HEK293 (cell line): ENCODE measurements at regions not wholly inside any gene's neighbourhood (a gene's known extent, or its start where the extent isn't known, plus 50 kb on each side); places are given as distances from the start of the nearest gene placed in this dataset.

Source experiments
- HOXA7 ChIP-seq: sonication (generic); formaldehyde crosslinking; IDR thresholded peaks from 2 replicates; pipeline ENCODE4 v1.8.1; 2022; ENCODE audit warnings: missing genetic modification reagents, borderline replicate concordance
- HOXD13 ChIP-seq: sonication (generic); formaldehyde crosslinking; IDR thresholded peaks from 2 replicates; pipeline ENCODE4 v1.8.0; 2022; ENCODE audit warnings: missing genetic modification reagents, borderline replicate concordance
- KLF17 ChIP-seq: fragments of 450-650 bp; formaldehyde crosslinking; IDR thresholded peaks from 2 replicates; pipeline ENCODE4 v1.5.1; 2016; ENCODE audit warnings: missing biosample characterization, missing genetic modification characterization
- OVOL3 ChIP-seq: fragments of 450-650 bp; formaldehyde crosslinking; IDR thresholded peaks from 2 replicates; pipeline ENCODE4 v1.5.1; 2016; ENCODE audit warnings: missing biosample characterization, missing genetic modification characterization
- SETDB1 ChIP-seq: IDR thresholded peaks from one replicate; pipeline ENCODE4 v1.6.1; 2017; ENCODE audit warnings: mild to moderate bottlenecking, low read length, moderate library complexity, mixed read lengths; ENCODE audit not compliant: insufficient read length
- SP2 ChIP-seq: fragments of 450-650 bp; formaldehyde crosslinking; IDR thresholded peaks from 2 replicates; pipeline ENCODE4 v1.5.1; 2016; ENCODE audit warnings: missing biosample characterization, missing genetic modification characterization
- TSHZ1 ChIP-seq: fragments of 450-650 bp; formaldehyde crosslinking; IDR thresholded peaks from 2 replicates; pipeline ENCODE4 v1.5.1; 2016; ENCODE audit warnings: missing biosample characterization, missing genetic modification characterization, borderline replicate concordance
- ZBTB1 ChIP-seq: fragments of 450-650 bp; formaldehyde crosslinking; IDR thresholded peaks from 2 replicates; pipeline ENCODE4 v1.5.1; 2016; ENCODE audit warnings: missing biosample characterization, missing genetic modification characterization
- ZEB2 ChIP-seq: fragments of 450-650 bp; formaldehyde crosslinking; IDR thresholded peaks from 2 replicates; pipeline ENCODE4 v1.5.1; 2016; ENCODE audit warnings: missing biosample characterization, missing genetic modification characterization
- ZNF10 ChIP-seq: fragments of 450-650 bp; formaldehyde crosslinking; IDR thresholded peaks from 2 replicates; pipeline ENCODE4 v1.5.1; 2017; ENCODE audit warnings: missing biosample characterization, missing genetic modification characterization
- ZNF132 ChIP-seq: fragments of 450-650 bp; formaldehyde crosslinking; IDR thresholded peaks from 2 replicates; pipeline ENCODE4 v1.5.1; 2017; ENCODE audit warnings: missing biosample characterization, missing genetic modification characterization, borderline replicate concordance
- ZNF133 ChIP-seq: fragments of 450-650 bp; formaldehyde crosslinking; IDR thresholded peaks from 2 replicates; pipeline ENCODE4 v1.5.1; 2016; ENCODE audit warnings: missing biosample characterization, missing genetic modification characterization
- ZNF140 ChIP-seq: fragments of 450-650 bp; formaldehyde crosslinking; IDR thresholded peaks from 2 replicates; pipeline ENCODE4 v1.5.1; 2016; ENCODE audit warnings: missing biosample characterization, missing genetic modification characterization
- ZNF146 ChIP-seq: fragments of 450-650 bp; formaldehyde crosslinking; IDR thresholded peaks from 2 replicates; pipeline ENCODE4 v1.5.1; 2016; ENCODE audit warnings: missing biosample characterization, missing genetic modification characterization
- ZNF157 ChIP-seq: fragments of 450-650 bp; formaldehyde crosslinking; IDR thresholded peaks from 2 replicates; pipeline ENCODE4 v1.5.1; 2016; ENCODE audit warnings: missing biosample characterization, missing genetic modification characterization
- ZNF18 ChIP-seq: fragments of 450-650 bp; formaldehyde crosslinking; IDR thresholded peaks from 2 replicates; pipeline ENCODE4 v1.5.1; 2016; ENCODE audit warnings: missing biosample characterization, missing genetic modification characterization
- ZNF211 ChIP-seq: fragments of 450-650 bp; formaldehyde crosslinking; IDR thresholded peaks from 2 replicates; pipeline ENCODE4 v1.5.1; 2016; ENCODE audit warnings: low read depth, missing biosample characterization, missing genetic modification characterization
- ZNF223 ChIP-seq: fragments of 450-650 bp; formaldehyde crosslinking; IDR thresholded peaks from 2 replicates; pipeline ENCODE4 v1.5.1; 2016; ENCODE audit warnings: missing biosample characterization, missing genetic modification characterization
- ZNF324 ChIP-seq: fragments of 450-650 bp; formaldehyde crosslinking; IDR thresholded peaks from 2 replicates; pipeline ENCODE4 v1.5.1; 2016; ENCODE audit warnings: missing biosample characterization, missing genetic modification characterization
- ZNF350 ChIP-seq: fragments of 450-650 bp; formaldehyde crosslinking; IDR thresholded peaks from 2 replicates; pipeline ENCODE4 v1.5.0; 2017; ENCODE audit warnings: missing biosample characterization, mild to moderate bottlenecking, missing genetic modification characterization
- ZNF433 ChIP-seq: fragments of 450-650 bp; formaldehyde crosslinking; IDR thresholded peaks from 2 replicates; pipeline ENCODE4 v1.5.1; 2016; ENCODE audit warnings: missing biosample characterization, missing genetic modification characterization, low read depth
- ZNF513 ChIP-seq: fragments of 450-650 bp; IDR thresholded peaks from 2 replicates; pipeline ENCODE4 v1.5.1; 2018; ENCODE audit warnings: missing biosample characterization, missing genetic modification characterization
- ZNF544 ChIP-seq: fragments of 450-650 bp; formaldehyde crosslinking; IDR thresholded peaks from 2 replicates; pipeline ENCODE4 v1.5.0; 2017; ENCODE audit warnings: missing biosample characterization, missing genetic modification characterization
- ZNF549 ChIP-seq: fragments of 450-650 bp; IDR thresholded peaks from 2 replicates; pipeline ENCODE4 v1.5.1; 2018; ENCODE audit warnings: missing biosample characterization, missing genetic modification characterization, mild to moderate bottlenecking, inconsistent platforms, moderate library complexity
- ZNF555 ChIP-seq: fragments of 450-650 bp; formaldehyde crosslinking; conservative IDR thresholded peaks from 2 replicates; pipeline ENCODE4 v1.5.1; 2017; ENCODE audit warnings: missing biosample characterization, mild to moderate bottlenecking, missing genetic modification characterization, inconsistent platforms
- ZNF571 ChIP-seq: fragments of 450-650 bp; formaldehyde crosslinking; IDR thresholded peaks from 2 replicates; pipeline ENCODE4 v1.5.0; 2017; ENCODE audit warnings: missing biosample characterization, missing genetic modification characterization
- ZNF621 ChIP-seq: fragments of 450-650 bp; formaldehyde crosslinking; IDR thresholded peaks from 2 replicates; pipeline ENCODE4 v1.5.1; 2017; ENCODE audit warnings: missing biosample characterization, missing genetic modification characterization
- ZNF645 ChIP-seq: fragments of 450-650 bp; formaldehyde crosslinking; IDR thresholded peaks from 2 replicates; pipeline ENCODE4; 2016; ENCODE audit warnings: missing biosample characterization, missing genetic modification characterization
- ZNF654 ChIP-seq: fragments of 450-650 bp; formaldehyde crosslinking; IDR thresholded peaks from 2 replicates; pipeline ENCODE4 v1.5.1; 2016; ENCODE audit warnings: low read depth, missing biosample characterization, missing genetic modification characterization
- ZNF830 ChIP-seq: fragments of 450-650 bp; IDR thresholded peaks from 2 replicates; pipeline ENCODE4 v1.5.0; 2018; ENCODE audit warnings: missing biosample characterization, missing genetic modification characterization, low read depth, mild to moderate bottlenecking, moderate library complexity
- ZSCAN18 ChIP-seq: fragments of 450-650 bp; formaldehyde crosslinking; IDR thresholded peaks from 2 replicates; pipeline ENCODE4 v1.5.1; 2016; ENCODE audit warnings: missing biosample characterization, missing genetic modification characterization

GRCh38 chr1:168801032-168801745, 72.2 kb upstream of the DPT start (continued):
- TF ChIP-seq ZNF324 (tag by site-specific recombination) (0 out of 2 replicates have a peak, but pooled peaks have one; percentile 34), ZNF10 (tag by site-specific recombination) (peak; percentile 19; the same call in 1 of the 2 replicates), ZSCAN18 (tag by site-specific recombination) (no peak), ZNF133 (no peak), ZBTB1 (tag by site-specific recombination) (no peak), ZNF146 (tag by site-specific recombination) (peak; percentile 48; the same call in 1 of the 2 replicates), ZNF645 (tag by site-specific recombination) (no peak), HOXA7 (CRISPR knock-in tag) (no peak), TSHZ1 (tag by site-specific recombination) (peak; percentile 76; the same call in 1 of the 2 replicates), ZEB2 (peak; percentile 73), ZNF433 (tag by site-specific recombination) (no peak), ZNF132 (tag by site-specific recombination) (no peak), ZNF350 (tag by site-specific recombination) (no peak), ZNF157 (tag by site-specific recombination) (no peak), KLF17 (no peak), SP2 (tag by site-specific recombination) (no peak), ZNF211 (tag by site-specific recombination) (no peak), ZNF654 (no peak), SETDB1 (no peak), ZNF544 (tag by site-specific recombination) (no peak), ZNF223 (tag by site-specific recombination) (no peak), ZNF140 (no peak), ZNF513 (tag by site-specific recombination) (no peak), ZNF571 (no peak), ZNF18 (tag by site-specific recombination) (no peak), OVOL3 (tag by site-specific recombination) (no peak), ZNF555 (tag by site-specific recombination) (no peak), ZNF621 (tag by site-specific recombination) (no peak), ZNF549 (no peak), ZNF830 (tag by site-specific recombination) (no peak), HOXD13 (no peak)
